HL-60/S4 treated with retinoic acid at 250 ng/mL for 4 days and 3 days (cell line): ENCODE measurements at regions not wholly inside any gene's neighbourhood (a gene's known extent, or its start where the extent isn't known, plus 50 kb on each side); places are given as distances from the start of the nearest gene placed in this dataset.
"Not testable (repeated sequence)": the region's sequence is repeated elsewhere in the genome, so short reads cannot be mapped to it uniquely, and the experiment has no call there.

Experiments
- in situ Hi-C: fragments of 300-500 bp; cut with MboI; formaldehyde crosslinking; loops from 2 replicates; pipeline ENCODE4 v1.7.0; 2022; ENCODE audit warnings: low sequenced_read_pairs

DNA sequence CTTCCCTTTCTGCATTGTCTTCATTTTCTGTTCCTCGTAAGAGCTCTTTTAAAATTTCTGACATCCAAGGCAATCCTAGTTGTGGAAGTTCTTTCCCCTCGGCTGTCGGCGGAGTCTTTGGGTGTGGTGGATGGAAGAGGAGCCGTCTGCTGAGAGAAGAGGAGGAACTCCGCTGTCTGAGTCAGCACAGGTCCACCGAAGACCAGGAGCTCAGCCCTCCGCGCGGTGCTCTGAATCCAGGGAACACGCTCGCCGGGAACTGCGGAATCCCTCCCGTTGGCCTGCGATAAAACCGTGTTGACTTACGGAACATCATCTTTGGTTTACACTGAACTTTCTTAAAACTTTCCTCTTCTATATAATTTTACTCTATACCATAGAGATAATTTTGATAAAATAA lies 100.7 kb upstream of the IRX4 start:
- in situ Hi-C loops = no loop called here

DNA sequence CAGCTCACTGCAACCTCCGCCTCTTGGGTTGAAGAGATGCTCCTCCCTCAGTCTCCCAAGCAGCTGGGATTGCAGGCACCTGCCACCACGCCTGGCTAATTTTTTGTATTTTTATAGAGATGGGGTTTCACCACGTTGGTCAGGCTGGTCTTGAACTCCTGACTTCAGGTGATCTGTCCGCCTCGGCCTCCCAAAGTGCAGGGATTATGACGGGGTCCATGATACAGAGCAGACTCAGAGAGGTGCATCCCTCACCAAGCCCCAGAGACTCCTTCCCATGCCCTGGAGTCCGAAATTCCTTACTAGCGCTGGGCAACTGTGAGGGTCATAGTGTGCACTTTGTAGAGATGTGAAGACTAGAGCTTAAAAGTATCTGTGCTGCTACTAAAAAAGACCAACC lies 99.8 kb upstream of the IRX4 start:
- in situ Hi-C loops = not testable (repeated sequence)

DNA sequence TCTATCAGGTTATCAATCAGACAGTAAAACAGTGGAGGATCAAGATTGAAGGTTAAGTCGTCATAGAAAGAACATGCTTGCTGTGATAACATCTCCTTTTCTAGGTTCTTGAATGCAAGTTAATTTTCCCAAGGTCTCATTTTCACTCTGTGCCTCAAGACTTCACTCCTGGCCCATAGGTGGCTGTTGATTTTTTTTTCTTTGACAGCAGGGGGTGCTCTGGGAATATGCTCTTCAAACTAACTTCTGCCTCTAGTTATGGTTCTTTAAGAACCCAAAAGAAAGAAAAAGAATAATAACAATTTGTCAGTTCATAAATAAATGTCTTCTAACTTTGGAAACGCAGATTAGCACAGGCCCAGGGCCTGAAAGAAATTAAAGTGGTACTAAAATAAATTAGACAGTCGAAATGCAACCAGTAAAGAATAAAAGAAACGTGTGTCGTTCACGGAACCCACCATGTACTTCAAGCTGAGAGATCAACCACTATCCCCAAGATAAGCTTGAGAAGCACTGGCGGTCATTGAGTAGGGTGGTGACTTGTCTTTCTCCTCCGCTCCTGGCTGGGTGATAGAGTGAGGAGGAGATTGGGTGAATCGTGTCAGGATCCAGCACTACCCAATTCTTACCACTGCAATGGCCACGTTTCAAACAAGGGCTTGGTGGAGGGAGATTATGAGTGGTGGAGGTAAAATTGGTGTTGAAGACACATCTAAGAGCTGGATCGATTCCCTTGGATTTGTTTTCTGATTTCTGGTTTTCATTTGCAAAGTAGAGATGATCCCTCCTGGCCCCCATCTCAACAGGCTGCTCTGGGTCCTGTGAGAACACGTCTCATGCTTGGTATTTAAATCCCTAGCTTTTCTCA lies 93.4 kb upstream of the IRX4 start:
- in situ Hi-C loops = no loop called here

DNA sequence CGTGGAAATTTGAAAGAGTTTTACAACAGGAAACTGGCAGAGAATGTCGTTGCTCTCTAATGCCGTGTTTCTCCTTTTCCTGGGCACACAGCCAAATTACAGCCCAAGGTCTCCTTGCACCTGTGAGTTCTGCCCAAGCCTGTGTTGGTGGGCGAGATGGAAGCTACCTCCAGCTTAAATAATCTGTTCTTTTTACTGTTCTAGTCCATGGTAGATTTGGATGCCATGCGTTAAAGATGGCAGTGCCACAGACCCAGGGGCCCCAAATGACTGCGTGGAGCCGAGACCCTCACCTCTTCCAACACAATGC lies 92.6 kb upstream of the IRX4 start:
- in situ Hi-C loops = no loop called here

DNA sequence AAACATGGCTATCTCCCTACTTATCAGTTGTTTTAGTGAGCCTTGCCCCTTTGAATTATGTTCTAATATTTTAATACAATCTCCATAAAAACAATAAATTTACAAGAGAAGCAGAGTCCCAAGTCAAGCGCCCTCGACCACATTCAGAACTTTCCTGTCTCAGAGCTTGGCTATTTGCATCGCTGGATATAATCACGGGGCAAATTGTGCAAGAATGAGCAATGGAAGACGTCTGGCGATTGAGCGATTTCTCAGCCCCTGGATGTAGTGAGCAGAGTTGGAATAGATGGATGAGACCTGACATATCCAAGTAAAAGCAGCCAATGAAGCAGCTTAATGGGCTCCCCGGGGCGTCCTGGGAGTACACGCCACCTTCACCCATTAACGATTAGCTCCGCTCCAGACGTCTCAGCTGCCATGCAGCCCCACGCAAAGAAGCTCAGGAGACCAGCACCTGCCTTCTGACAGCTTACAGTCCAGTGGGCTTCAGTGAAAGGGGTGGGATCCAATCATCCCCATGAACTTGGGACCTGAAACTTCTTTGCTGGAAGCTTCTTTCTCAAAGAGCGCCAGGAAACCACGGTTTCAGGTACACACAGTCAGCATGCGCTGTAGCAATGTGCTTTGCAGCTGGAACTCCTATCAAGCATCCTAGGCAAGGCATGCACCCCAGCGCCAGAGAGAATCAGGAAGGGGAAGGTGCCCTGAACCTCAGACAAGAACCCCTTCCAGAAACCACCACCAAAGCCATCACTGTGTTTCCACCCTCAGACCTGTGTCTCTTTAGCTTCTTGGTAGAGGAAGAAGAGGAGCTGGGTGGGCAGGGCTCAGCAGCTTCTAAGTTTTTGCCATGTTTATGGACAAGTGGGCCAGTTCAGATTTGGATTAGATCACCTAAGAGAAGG lies 92.0 kb upstream of the IRX4 start:
- in situ Hi-C loops = no loop called here

DNA sequence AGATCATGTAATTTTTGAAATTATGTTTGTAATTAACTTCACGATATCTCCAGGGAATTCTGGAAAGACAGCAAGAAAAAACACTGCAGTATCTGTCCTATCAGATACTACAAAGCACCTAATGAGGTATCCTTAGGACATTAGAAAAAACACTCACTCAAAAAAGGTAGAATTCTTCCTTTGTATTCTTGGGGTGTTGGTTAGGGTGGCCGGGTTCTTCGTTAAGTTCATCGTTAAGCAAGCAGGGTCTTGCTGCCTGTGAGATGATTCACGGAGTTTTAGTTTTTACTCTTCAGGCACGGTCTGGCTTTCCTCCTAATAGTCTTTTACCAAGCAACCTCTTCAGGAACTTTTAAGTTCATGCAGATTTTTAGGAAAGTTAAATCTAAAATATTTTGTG lies 91.4 kb upstream of the IRX4 start:
- in situ Hi-C loops = no loop called here

DNA sequence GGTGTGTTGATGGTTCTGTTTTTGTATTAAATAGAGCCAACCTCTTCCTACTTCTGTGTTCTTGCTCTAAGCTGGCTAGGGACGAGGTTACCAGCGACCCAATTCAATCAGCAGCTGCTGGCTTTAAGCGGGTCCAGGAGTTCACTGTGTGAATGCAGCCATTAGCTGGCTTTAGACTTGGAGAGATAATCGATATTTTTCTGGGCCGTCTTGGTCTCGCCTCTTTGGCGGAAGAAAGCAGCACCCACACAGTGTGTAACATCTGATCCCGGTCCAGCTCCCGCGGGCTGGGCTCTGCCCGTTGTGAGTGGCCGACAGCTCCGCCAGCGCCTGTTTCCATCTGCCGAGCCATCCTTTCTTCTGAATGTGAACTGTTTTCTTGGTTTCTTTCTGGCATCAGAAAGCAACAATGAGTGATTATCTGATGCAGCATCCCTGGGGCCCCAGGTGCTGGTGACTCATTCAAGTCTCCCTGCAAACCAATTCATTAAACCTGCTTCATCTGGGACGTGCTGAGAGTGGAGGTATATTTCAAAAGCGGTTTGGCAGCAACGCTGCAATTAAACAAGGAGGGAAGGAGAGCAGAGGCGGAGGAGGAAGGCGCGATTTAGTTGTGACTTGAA lies 90.8 kb upstream of the IRX4 start:
- in situ Hi-C loops = no loop called here

DNA sequence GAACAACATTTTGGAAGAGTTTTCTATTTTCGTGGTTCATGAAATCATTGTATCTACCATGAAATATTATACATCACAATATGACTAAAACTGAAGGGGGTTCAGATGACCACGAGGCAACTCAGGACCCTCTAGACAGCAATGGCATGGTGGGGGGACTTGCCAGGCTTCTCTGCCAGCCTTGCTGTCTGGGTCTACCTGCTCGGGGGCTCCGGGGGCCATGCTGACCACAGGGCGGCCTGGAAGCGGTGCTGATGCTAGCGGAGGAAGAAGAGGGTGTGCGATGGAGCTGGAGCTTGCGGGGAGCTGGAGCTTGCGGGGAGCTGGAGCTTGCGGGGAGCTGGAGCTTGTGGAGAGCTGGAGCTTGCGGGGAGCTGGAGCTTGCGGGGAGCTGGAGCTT lies 89.2 kb upstream of the IRX4 start:
- in situ Hi-C loops = no loop called here

DNA sequence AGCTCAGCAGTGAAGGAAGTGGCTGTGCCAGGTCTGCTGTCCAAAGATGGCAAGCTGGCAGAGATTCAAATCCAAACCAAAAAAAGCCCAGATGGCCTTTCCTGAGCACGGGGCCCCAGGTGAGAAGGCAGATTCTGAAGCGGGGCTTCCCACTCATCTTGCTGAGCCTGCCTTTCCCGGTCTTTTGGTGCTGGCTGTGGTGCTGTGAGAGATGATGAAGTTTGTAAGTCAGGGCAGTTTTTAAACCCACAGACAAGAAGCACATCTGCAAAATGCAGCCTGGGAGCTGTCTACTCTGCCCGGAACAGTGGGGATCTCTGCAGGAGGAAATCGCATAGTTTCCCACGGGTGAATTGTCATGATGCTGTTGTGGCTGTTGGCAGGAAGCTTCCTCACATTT lies 85.0 kb upstream of the IRX4 start:
- in situ Hi-C loops = no loop called here

DNA sequence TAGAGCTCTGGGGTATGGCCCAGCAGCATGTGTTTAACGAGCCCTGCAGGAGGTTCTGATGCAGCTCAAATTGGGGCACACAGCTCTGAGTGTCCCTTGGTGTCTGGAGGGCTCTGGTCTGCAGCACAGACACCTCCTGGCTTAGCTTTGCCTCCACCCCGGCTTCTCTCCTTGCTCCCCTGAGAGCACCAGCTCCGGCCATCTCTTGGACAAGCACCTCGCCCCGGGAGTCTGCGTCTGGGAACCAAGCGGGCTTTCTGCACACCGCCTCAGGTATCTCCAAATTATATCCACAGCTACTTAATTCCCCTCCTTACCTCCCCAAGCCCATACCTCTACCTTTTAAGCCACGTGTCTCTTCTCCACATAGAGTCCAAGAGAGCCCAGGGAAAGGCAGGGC lies 83.7 kb upstream of the IRX4 start:
- in situ Hi-C loops = no loop called here

DNA sequence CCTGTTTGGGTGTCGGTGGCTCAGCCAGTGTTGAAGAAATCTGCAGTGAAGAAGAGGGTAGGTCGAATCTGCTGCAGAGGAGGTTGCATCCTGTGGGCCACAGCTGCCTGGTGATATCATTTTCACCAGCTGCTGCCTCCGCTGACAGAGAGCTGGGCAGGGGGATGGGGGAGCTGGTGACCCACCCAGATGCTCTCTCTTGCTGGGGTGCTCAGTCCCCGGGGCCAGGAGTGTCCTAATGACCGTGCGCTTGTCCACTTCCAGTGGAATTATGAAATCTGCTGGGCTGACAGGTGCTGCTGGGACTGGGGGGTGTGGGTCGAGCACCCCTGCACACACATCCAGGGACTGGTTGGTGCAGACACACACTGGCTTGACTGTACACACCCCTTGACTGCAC lies 83.2 kb upstream of the IRX4 start:
- in situ Hi-C loops = no loop called here

DNA sequence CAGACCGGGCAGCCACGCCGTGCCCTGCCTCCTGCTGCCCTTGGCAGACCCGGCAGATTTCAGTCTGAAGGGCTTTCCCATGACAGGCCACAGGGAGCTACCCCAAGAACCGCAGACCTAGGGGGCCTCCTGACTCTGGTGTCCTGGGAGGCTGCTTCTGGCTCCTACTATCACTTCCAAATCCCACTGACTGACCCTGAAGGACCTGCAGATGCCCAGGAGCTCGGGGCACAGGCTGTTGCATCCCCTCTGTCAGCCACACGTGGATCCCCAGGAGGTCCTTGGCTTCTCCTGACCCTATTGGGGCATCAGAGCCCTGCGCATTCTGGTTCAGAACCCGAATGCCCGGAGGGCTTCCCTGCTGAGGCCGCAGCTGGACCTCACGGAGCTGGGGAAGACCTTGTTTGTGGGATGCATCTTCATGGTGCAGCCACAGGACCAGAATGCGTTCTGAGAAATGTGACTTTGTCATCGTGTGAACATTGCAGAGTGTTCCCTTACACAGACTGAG lies 81.3 kb upstream of the IRX4 start:
- in situ Hi-C loops = no loop called here

DNA sequence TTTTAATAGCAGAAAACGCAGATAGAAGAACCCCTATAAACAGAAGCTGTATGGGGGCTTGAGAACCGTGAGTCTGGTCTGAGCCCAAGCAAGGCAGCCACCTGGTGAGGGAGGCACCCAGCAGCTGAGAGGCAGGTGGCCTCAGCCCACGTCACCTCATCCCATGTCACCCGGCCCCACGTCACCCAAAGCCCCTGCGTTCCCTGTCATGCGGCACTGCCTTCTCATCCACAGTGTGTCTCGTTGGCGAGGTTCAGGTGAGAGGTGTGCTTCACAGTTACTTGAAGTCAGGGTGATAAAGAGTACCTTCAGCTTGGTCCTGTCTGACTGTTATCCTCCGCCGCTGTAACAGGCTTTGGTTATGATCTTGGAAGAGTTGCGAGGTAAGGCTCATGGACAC lies 80.6 kb upstream of the IRX4 start:
- in situ Hi-C loops = no loop called here

DNA sequence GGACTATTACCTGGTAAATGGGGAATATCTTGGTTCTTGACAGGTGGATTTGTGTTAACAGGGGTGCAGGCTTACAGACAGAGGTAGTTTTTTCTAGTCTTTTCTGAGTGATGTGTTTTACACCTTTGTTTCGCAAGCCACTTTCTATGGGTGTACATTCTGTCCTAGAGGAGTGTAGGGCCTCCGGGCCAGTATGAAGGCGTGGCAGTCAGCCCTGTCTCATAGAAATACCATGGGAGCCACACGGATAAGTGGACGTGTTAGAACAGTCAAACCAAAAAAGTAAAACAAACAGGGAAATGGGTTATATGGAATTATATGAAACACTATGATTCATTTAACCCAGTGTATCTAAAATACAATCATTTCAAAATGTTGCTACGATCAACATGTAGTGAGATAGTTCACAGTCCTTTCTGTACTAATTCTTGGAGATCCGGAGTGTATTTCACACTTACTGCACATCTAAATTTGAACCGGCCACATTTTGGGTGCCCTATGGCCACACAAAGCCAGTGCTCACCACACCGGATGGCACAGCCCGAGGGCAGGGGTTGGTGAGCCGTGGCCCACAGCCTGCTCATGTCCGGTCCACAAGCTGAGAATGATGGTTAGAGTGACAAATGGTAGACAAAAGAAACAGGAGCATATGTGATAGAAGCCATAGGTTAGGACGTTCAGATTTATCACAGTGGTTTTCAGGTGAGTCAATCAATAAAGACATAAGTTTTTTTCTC lies 80.1 kb upstream of the IRX4 start:
- in situ Hi-C loops = no loop called here

DNA sequence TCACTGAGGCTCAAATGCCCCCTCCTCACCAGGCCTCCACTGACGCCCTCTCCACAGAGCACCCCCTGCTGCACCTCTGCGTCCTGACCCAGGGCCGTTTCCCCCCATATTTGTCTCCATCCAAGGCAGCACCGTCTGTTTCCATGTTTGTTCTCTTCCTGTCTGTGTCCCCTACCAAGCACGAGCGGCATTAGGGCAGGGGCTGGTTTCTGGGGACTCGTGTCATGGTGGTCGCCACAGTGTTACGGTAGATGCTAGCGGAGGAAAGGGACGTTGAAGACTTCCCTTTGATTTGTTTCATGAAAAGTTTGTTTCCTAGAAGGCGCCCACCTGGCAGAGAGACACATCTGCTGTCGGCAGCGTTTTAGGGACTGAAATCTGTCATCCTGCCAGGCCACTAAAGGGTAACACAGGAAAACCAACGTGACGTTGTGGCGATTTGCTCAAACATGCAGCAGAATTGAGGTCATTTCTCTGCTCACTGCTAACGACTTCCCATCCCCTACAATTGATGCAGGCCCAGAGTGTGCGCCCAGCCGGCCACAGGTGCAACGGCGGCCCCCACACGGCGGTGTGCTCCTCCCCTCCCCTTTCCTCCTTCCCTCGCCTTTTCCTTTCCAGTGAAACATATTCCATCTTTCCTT lies 79.3 kb upstream of the IRX4 start:
- in situ Hi-C loops = no loop called here

DNA sequence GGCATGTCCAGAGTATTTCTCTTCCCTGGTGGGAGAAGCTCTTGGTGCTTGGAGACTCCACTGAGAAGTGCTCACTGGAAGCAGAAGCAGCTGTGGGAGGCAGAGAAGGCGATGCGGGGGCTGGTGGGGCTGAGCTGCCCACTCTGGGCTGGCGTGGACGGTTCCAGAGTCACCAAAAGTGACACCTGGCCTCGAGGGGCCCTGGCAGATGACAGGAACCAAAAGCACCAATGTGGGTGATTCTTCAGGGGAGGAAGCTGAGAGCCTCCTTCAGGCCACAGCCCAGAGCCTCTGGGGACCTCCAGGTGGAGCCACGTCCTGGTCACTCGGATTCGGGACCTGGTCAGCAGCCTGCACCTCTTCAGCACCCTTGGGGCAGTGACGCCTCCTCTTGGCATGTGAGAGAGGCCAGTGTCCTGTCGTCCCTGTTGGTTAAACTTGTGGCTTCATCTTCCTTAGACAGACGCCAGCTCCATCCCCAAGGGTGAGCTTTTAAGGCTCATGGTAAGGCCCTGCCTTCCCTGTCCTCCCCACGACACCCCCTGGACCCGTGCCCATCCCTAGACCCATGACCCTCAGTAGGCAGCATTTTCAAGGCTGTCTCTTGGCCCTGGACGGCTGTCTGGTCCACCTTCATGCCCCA lies 78.7 kb upstream of the IRX4 start:
- in situ Hi-C loops = no loop called here

DNA sequence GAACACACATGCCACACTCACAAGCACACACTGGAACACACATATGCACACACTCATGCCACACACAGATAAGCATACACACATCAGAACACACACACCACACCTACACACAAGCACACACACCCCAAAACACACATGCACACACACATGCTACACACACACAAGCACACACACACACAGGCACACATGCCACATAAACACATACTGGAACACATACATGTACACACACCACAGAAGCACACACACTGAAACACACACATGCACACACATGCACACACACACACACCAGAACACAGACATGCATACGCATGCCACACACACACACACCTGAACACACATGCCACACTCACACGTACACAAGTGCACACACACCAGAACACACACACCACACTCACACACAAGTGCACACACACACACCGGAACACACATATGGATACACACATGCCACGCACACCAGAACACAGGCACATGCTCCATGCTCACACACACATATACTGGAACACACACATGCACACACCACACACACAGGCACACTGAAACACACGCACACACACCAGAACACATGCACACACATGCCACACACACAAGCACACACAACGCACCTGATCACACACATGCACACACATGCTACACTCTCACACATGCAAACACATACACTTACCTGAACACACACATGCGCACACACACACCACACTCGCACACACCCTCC lies 78.0 kb upstream of the IRX4 start:
- in situ Hi-C loops = no loop called here

DNA sequence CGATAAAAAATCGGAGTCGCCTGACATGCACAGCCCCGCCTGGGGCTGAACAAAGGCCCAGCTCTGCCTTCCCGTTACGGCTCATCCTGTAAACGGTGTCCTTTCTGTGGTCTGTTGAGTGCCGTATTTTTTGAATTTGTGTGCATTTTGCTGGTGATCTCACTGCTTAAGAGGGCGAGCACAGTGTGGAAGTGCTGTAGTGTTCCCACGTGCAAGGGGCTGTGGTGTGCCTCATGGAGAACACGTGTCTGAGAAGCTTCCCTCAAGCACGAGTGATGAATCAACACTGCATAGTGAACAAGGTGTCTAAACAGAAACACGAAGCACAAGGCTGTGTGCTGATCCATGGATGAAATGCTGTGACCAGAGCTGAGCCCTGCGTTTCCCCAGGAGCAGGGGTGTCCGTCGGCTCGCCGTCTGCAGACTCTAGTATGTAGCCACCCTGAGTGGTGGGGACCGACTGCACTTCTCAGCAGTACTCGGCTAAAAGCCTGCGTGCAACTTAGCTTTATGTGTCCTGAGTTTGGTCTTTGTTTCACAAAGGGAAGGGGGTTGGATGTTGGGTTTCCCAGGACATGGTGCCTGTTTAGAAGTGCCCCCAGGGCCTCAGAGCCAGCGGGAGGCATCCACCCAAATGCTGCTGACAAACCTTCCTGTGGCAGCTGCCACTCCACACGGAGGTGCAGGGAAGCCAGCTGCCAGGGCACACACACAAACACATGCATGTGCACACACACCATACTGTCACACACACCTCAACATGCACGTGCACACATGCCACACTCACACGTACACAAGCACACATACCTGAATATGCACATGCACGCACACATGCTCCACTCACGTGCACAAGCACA lies 77.2 kb upstream of the IRX4 start:
- in situ Hi-C loops = no loop called here
